ENCODE measurements at regions not wholly inside any gene's neighbourhood (a gene's known extent, or its start where the extent isn't known, plus 50 kb on each side); places are given as distances from the start of the nearest gene placed in this dataset.

GRCh38 chr12:41919048-41919447 lies 225.6 kb downstream of the GXYLT1 start:
- Histone ChIP-seq H3K4me3 (ENCODE audit: low read length) (no peak overlapping the region), H3K36me3 (replicated peaks; ENCODE audit: low read depth, low read length) (no peaks in the 10 kb centered on the region), H3K27me3 (ENCODE audit: low read depth, low read length) (0 out of 2 replicates have a peak, but pooled peaks cover 3% of the 10 kb centered on the region), H2AFZ (ENCODE audit: low read depth, low read length) (no peak overlapping the region), H3K79me2 (ENCODE audit: low read length) (no peaks in the 10 kb centered on the region), H3K4me2 (ENCODE audit: low read length) (no peak overlapping the region), H4K20me1 (ENCODE audit: insufficient read depth, low read length) (no peaks in the 10 kb centered on the region), H3K4me1 (ENCODE audit: low read length) (peaks cover 9% of the 10 kb centered on the region), H3K9ac (ENCODE audit: low read length) (no peak overlapping the region), H3K27ac (ENCODE audit: low read length) (no peak overlapping the region), H3K9me3 (ENCODE audit: insufficient read depth, low read length) (no peaks in the 10 kb centered on the region)
- TF ChIP-seq EZH2phosphoT487 (IDR thresholded peaks at IDR 0.05; ENCODE audit: low read depth) (no peak), CTCF (IDR thresholded peaks at IDR 0.05; ENCODE audit: low read depth, low read length) (no peak)

DNA sequence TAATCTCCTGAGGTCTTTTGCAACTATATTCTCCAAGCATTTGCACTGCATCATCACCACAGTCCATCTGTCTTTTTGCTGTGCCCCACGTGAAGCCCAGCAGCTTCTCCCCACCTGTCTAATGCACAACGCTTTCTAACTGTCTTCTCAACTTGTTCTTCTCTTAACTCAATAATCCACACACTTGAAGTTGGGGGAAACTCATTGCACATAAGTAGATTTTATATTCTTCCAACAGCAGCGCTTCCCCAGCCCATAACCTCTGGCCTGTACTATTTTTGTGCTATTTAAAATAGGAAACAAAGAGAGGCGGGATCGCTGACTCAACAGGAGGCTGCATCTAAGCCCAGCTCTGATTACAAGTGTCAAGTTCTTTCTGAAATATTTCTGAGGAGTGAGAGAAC lies 226.7 kb downstream of the GXYLT1 start:
- TF ChIP-seq EZH2phosphoT487 (IDR thresholded peaks at IDR 0.05; ENCODE audit: low read depth) (no peak), CTCF (IDR thresholded peaks at IDR 0.05; ENCODE audit: low read depth, low read length) (no peak)
- H3K27ac ChIP-seq (ENCODE audit: low read length) = no peak overlapping the region
- H3K36me3 ChIP-seq (replicated peaks; ENCODE audit: low read depth, low read length) = no peaks in the 10 kb centered on the region
- no peak overlapping the region for H3K9ac ChIP-seq (ENCODE audit: low read length)
- H4K20me1 ChIP-seq (ENCODE audit: insufficient read depth, low read length) = no peaks in the 10 kb centered on the region
- H3K4me3 ChIP-seq (ENCODE audit: low read length) = no peak overlapping the region
- no peak overlapping the region for H3K4me2 ChIP-seq (ENCODE audit: low read length)
- 0 out of 2 replicates have a peak, but pooled peaks cover 3% of the 10 kb centered on the region for H3K27me3 ChIP-seq (ENCODE audit: low read depth, low read length)
- peaks cover 9% of the 10 kb centered on the region for H3K4me1 ChIP-seq (ENCODE audit: low read length)
- H2AFZ ChIP-seq (ENCODE audit: low read depth, low read length) = no peak overlapping the region
- H3K79me2 ChIP-seq (ENCODE audit: low read length) = no peaks in the 10 kb centered on the region
- no peaks in the 10 kb centered on the region for H3K9me3 ChIP-seq (ENCODE audit: insufficient read depth, low read length)

DNA sequence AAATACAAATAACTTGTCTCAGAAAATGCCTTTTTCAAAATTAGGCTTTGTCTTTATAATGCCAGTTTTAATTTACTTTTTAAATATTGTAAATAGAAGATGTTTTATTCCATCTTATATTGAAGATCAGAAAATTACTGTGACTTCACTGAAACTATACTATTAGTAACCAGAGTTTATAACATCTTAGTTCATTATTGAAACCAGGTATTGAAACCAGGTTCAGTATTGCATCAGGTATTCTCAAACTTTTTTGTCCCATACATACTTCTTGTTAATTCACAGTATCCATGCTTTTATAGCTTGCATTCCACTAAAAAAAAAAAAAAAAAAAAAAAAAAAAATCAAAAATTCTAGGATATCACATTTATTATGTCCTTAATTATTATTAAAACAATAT lies 227.5 kb downstream of the GXYLT1 start:
- H3K27me3 ChIP-seq (ENCODE audit: low read depth, low read length) = 0 out of 2 replicates have a peak, but pooled peaks cover 3% of the 10 kb centered on the region
- no peaks in the 10 kb centered on the region for H3K9me3 ChIP-seq (ENCODE audit: insufficient read depth, low read length)
- no peaks in the 10 kb centered on the region for H4K20me1 ChIP-seq (ENCODE audit: insufficient read depth, low read length)
- H3K36me3 ChIP-seq (replicated peaks; ENCODE audit: low read depth, low read length) = no peaks in the 10 kb centered on the region
- peaks cover 9% of the 10 kb centered on the region for H3K4me1 ChIP-seq (ENCODE audit: low read length)
- no peaks in the 10 kb centered on the region for H3K79me2 ChIP-seq (ENCODE audit: low read length)
- no peak overlapping the region for H3K9ac ChIP-seq (ENCODE audit: low read length)
- no peak overlapping the region for H2AFZ ChIP-seq (ENCODE audit: low read depth, low read length)
- H3K4me3 ChIP-seq (ENCODE audit: low read length) = no peak overlapping the region
- H3K27ac ChIP-seq (ENCODE audit: low read length) = no peak overlapping the region
- 0 out of 2 replicates have a peak overlapping the region, but pooled peaks have one; percentile 10 for H3K4me2 ChIP-seq (ENCODE audit: low read length)
- no peak for TF ChIP-seq EZH2phosphoT487 (IDR thresholded peaks at IDR 0.05; ENCODE audit: low read depth)
- TF ChIP-seq CTCF (IDR thresholded peaks at IDR 0.05; ENCODE audit: low read depth, low read length) = no peak

- Histone ChIP-seq H3K27ac (ENCODE audit: low read length) (no peak overlapping the region), H2AFZ (ENCODE audit: low read depth, low read length) (no peak overlapping the region), H3K27me3 (ENCODE audit: low read depth, low read length) (no peaks in the 10 kb centered on the region), H4K20me1 (ENCODE audit: insufficient read depth, low read length) (no peaks in the 10 kb centered on the region), H3K9ac (ENCODE audit: low read length) (no peak overlapping the region), H3K4me2 (ENCODE audit: low read length) (no peak overlapping the region), H3K36me3 (replicated peaks; ENCODE audit: low read depth, low read length) (no peaks in the 10 kb centered on the region), H3K4me3 (ENCODE audit: low read length) (no peak overlapping the region), H3K79me2 (ENCODE audit: low read length) (no peaks in the 10 kb centered on the region), H3K9me3 (ENCODE audit: insufficient read depth, low read length) (no peaks in the 10 kb centered on the region), H3K4me1 (ENCODE audit: low read length) (no peaks in the 10 kb centered on the region)
- no peak for TF ChIP-seq EZH2phosphoT487 (IDR thresholded peaks at IDR 0.05; ENCODE audit: low read depth)
- no peak for TF ChIP-seq CTCF (IDR thresholded peaks at IDR 0.05; ENCODE audit: low read depth, low read length)
These were observed 233.9 kb downstream of the GXYLT1 start for GRCh38 chr12:41910578-41911320.
